ENCODE measurements at regions not wholly inside any gene's neighbourhood (a gene's known extent, or its start where the extent isn't known, plus 50 kb on each side); places are given as distances from the start of the nearest gene placed in this dataset.

DNA sequence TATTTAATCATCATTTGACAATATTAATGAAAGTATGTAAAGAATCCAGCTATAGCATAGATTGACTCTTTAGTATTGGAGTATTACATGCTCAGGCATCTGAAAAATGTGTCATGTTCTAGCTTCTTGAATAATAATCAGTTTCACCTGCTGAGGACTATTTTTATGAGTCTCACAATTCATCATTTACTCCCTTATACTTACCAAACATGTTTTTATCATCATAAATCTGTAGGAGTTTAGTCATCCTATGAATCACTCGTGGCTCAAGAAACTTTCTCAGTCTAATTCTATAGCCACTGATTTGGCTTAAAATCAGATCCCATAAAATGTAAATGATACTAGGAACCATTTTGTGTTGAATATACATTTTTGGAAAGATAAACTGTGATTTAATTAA, 1616.1 kb downstream of the C4orf33 start:
- intact Hi-C loops (cut with micrococcal nuclease) = no loop called here
- WGBS (ENCODE audit: insufficient coverage) = no CpG with 5 or more reads among the region's 1 CpG
- no peaks in the 10 kb centered on the region for H3K27me3 Mint-ChIP-seq

DNA sequence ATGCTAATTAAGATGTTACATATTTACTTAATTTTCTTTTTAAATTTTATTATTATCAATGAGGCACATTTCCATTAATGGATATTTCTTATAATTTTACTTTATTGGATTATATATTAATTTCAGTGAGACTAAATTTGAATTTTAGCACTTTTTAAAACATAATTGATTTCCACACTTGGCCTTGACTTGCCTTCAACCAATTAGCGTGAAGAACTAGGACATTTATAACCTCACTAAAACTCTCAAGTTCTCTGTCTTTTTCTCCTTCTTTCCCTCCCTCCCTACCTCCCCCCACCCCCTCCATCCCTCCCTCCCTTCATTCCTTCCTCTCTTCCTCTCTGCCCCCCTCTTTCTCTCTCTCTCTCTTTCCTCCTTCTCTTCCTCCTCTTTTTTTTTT, 1618.1 kb downstream of the C4orf33 start:
- no peak overlapping the region for H3K27ac Mint-ChIP-seq
- no peaks in the 10 kb centered on the region for H3K27me3 ChIP-seq (replicated peaks in 1 of 4; ENCODE audit: control extremely low read depth in 1 of 4, control insufficient read depth in 3 of 4, insufficient read depth in 4 of 4, low read length in 3 of 4)
- CTCF ChIA-PET = no interaction called here
- POLR2A ChIA-PET = no interaction called here
- H3K4me3 Mint-ChIP-seq = no peak overlapping the region
- DNase-seq (no peak), ATAC-seq (ENCODE audit: low read depth) (no peak)
- no peaks in the 10 kb centered on the region for H3K4me1 Mint-ChIP-seq
- no peaks in the 10 kb centered on the region for H3K79me2 ChIP-seq (ENCODE audit: control insufficient read depth, insufficient read depth, low read length)
- H3K27ac ChIP-seq (ENCODE audit: low read length in 2 of 2) = no peak overlapping the region
- H3K9me3 ChIP-seq (ENCODE audit: control extremely low read depth in 1 of 3, control insufficient read depth in 2 of 3, insufficient read depth in 1 of 3, low read length in 2 of 3) = no peaks in the 10 kb centered on the region
- intact Hi-C loops (cut with micrococcal nuclease) = no loop called here
- H3K4me3 ChIP-seq (ENCODE audit: control extremely low read depth in 1 of 5, extremely low read depth in 1 of 5, insufficient read depth in 1 of 5, low read depth in 2 of 5, low read length in 4 of 5) = no peak overlapping the region
- TF ChIP-seq, protein P1, sequence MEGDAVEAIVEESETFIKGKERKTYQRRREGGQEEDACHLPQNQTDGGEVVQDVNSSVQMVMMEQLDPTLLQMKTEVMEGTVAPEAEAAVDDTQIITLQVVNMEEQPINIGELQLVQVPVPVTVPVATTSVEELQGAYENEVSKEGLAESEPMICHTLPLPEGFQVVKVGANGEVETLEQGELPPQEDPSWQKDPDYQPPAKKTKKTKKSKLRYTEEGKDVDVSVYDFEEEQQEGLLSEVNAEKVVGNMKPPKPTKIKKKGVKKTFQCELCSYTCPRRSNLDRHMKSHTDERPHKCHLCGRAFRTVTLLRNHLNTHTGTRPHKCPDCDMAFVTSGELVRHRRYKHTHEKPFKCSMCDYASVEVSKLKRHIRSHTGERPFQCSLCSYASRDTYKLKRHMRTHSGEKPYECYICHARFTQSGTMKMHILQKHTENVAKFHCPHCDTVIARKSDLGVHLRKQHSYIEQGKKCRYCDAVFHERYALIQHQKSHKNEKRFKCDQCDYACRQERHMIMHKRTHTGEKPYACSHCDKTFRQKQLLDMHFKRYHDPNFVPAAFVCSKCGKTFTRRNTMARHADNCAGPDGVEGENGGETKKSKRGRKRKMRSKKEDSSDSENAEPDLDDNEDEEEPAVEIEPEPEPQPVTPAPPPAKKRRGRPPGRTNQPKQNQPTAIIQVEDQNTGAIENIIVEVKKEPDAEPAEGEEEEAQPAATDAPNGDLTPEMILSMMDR (IDR thresholded peaks at IDR 0.05) = no peak
- TF ChIP-seq EZH2 (IDR thresholded peaks at IDR 0.05; ENCODE audit: borderline replicate concordance, insufficient read depth, low read depth, low read length, poor library complexity, severe bottlenecking) = no peak
- H3K9ac ChIP-seq (ENCODE audit: low read length) = no peak overlapping the region
- no peak overlapping the region for H3K4me2 ChIP-seq (replicated peaks; ENCODE audit: low read depth, low read length, poor library complexity, severe bottlenecking)
- 83% methylated on average over 1 of the region's 1 CpG for WGBS (ENCODE audit: insufficient coverage)
- H3K27me3 Mint-ChIP-seq = no peaks in the 10 kb centered on the region
- H3K36me3 ChIP-seq (replicated peaks in 1 of 2; ENCODE audit: control extremely low read depth in 1 of 2, control insufficient read depth in 1 of 2, extremely low read depth in 1 of 2, insufficient read depth in 2 of 2, low read length in 1 of 2) = no peaks in the 10 kb centered on the region
- H3K4me1 ChIP-seq (ENCODE audit: control insufficient read depth in 2 of 2, insufficient read depth in 2 of 2, low read length in 2 of 2) = no peaks in the 10 kb centered on the region
- peaks cover 2% of the 10 kb centered on the region for H3K9me3 Mint-ChIP-seq (ENCODE audit: insufficient read depth)
- H2AFZ ChIP-seq (ENCODE audit: insufficient read depth, low read depth, low read length, poor library complexity, severe bottlenecking) = no peak overlapping the region
- H4K20me1 ChIP-seq (ENCODE audit: control insufficient read depth, insufficient read depth, low read length, poor library complexity, severe bottlenecking) = no peaks in the 10 kb centered on the region

More for the DNA sequence above, 1616.1 kb downstream of the C4orf33 start:
- no peak for ATAC-seq (ENCODE audit: low read depth)
- Histone ChIP-seq H4K20me1 (ENCODE audit: control insufficient read depth, insufficient read depth, low read length, poor library complexity, severe bottlenecking) (no peaks in the 10 kb centered on the region), H3K9ac (ENCODE audit: low read length) (no peak overlapping the region), H3K4me2 (replicated peaks; ENCODE audit: low read depth, low read length, poor library complexity, severe bottlenecking) (no peak overlapping the region), H3K36me3 (replicated peaks in 1 of 2; ENCODE audit: control extremely low read depth in 1 of 2, control insufficient read depth in 1 of 2, extremely low read depth in 1 of 2, insufficient read depth in 2 of 2, low read length in 1 of 2) (no peaks in the 10 kb centered on the region), H3K4me1 (ENCODE audit: control insufficient read depth in 2 of 2, insufficient read depth in 2 of 2, low read length in 2 of 2) (no peaks in the 10 kb centered on the region), H3K27me3 (replicated peaks in 1 of 4; ENCODE audit: control extremely low read depth in 1 of 4, control insufficient read depth in 3 of 4, insufficient read depth in 4 of 4, low read length in 3 of 4) (no peaks in the 10 kb centered on the region), H2AFZ (ENCODE audit: insufficient read depth, low read depth, low read length, poor library complexity, severe bottlenecking) (no peak overlapping the region), H3K27ac (ENCODE audit: low read length in 2 of 2) (no peak overlapping the region), H3K79me2 (ENCODE audit: control insufficient read depth, insufficient read depth, low read length) (no peaks in the 10 kb centered on the region), H3K4me3 (ENCODE audit: control extremely low read depth in 1 of 5, extremely low read depth in 1 of 5, insufficient read depth in 1 of 5, low read depth in 2 of 5, low read length in 4 of 5) (no peak overlapping the region), H3K9me3 (ENCODE audit: control extremely low read depth in 1 of 3, control insufficient read depth in 2 of 3, insufficient read depth in 1 of 3, low read length in 2 of 3) (peaks cover 0 to 6% (median 0%) of the 10 kb centered on the region in 3 donors)
- no peak for DNase-seq
- H3K4me1 Mint-ChIP-seq = no peaks in the 10 kb centered on the region
- TF ChIP-seq EZH2 (IDR thresholded peaks at IDR 0.05; ENCODE audit: borderline replicate concordance, insufficient read depth, low read depth, low read length, poor library complexity, severe bottlenecking) = no peak
- TF ChIP-seq, protein P1 (IDR thresholded peaks at IDR 0.05) = no peak
- POLR2A ChIA-PET = no interaction called here
- H3K9me3 Mint-ChIP-seq (ENCODE audit: insufficient read depth) = peaks cover 2% of the 10 kb centered on the region
- no peak overlapping the region for H3K4me3 Mint-ChIP-seq
- CTCF ChIA-PET = no interaction called here
- no peak overlapping the region for H3K27ac Mint-ChIP-seq

Measured in B cell (primary cell).